ENCODE measurements at regions not wholly inside any gene's neighbourhood (a gene's known extent, or its start where the extent isn't known, plus 50 kb on each side); places are given as distances from the start of the nearest gene placed in this dataset.

DNA sequence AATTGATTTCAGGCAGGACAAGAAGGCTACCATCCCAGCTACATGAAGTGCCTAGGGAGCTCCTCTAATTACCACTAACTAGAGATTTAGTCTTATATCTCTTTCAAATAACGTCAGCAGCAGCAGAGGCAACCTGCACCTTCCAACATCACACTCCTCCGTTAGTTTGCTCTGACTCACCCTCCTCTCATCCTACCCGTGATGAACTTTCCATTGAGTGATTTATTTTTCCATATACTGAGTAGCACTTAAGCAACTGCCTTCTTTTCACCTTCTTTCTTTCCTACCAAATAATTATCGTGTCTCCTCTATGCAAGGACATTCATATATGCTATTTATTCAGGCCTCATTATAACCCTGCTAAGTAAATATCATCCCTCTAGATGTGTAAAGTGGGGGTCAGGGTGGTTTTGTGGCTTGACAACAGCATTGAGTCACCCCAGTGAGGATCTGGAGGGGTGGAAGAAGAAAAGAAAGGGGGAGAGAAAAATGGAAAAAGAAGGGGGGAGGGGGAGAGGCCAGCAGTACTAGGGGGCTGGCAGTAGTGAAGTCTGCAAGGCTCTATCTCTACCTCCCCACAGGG, 64.6 kb upstream of the CAST start:
- Histone ChIP-seq H3K9ac (ENCODE audit: low read length) (no peak overlapping the region), H3K4me1 (ENCODE audit: insufficient read depth, low read length) (no peaks in the 10 kb centered on the region), H3K9me3 (ENCODE audit: low read length) (no peaks in the 10 kb centered on the region), H3K27me3 (ENCODE audit: control insufficient read depth in 1 of 2, insufficient read depth in 2 of 2, low read length in 2 of 2) (no peaks in the 10 kb centered on the region), H3K27ac (ENCODE audit: low read depth, low read length) (no peak overlapping the region), H3K36me3 (ENCODE audit: insufficient read depth, low read length) (no peaks in the 10 kb centered on the region), H3K4me3 (ENCODE audit: low read depth in 1 of 2, low read length in 2 of 2) (no peak overlapping the region)

DNA sequence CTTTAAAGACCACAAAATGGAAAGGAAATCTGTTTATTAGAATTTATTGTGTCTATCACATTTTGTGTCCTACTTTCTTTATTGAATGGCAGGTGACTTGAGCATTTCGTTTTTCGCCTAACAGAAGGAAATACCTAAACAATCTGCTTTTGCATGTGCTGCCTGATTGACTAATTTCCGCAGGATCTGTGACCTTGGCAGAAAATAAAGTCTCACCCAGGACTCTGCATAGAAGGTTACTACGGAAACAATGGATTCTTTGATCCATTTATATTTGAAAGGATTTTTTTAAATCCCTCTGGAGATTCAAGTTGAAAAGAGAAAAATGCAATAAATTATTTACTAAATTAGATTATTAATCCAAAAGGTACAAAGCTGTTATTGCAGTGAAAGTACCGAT, 61.0 kb upstream of the CAST start:
- Histone ChIP-seq H3K27ac (ENCODE audit: low read depth, low read length) (no peak overlapping the region), H3K9ac (ENCODE audit: low read length) (no peak overlapping the region), H3K4me3 (ENCODE audit: low read depth in 1 of 2, low read length in 2 of 2) (no peak overlapping the region), H3K27me3 (ENCODE audit: control insufficient read depth in 1 of 2, insufficient read depth in 2 of 2, low read length in 2 of 2) (no peaks in the 10 kb centered on the region), H3K9me3 (ENCODE audit: low read length) (no peaks in the 10 kb centered on the region), H3K4me1 (ENCODE audit: insufficient read depth, low read length) (no peaks in the 10 kb centered on the region), H3K36me3 (ENCODE audit: insufficient read depth, low read length) (no peaks in the 10 kb centered on the region)

DNA sequence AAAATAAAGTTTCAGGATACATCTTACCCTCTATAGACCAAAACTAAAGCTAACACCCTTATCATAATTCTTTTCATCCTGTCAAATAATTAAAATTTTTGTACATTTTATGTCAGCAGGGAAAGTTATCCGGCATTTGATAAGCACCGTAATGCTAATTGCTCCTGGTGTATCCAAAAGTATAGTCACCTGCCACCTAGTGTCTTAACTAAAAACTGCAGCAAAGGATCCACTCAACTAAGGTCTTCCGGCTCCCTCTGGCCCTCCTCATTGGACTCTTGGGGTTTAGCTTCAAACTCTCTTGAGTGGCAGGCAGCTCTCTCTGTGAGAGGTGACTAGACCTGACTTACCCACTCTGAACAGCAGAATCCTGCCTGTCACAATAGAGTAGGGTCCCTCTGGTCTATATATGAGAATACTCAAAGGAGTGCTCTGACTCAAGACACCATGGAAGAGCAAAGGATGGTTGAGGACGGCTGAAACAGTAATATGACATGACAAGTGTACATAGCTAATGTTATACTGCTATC, 60.4 kb upstream of the CAST start:
- Histone ChIP-seq H3K36me3 (ENCODE audit: insufficient read depth, low read length) (no peaks in the 10 kb centered on the region), H3K27me3 (ENCODE audit: control insufficient read depth in 1 of 2, insufficient read depth in 2 of 2, low read length in 2 of 2) (no peaks in the 10 kb centered on the region), H3K9me3 (ENCODE audit: low read length) (no peaks in the 10 kb centered on the region), H3K27ac (ENCODE audit: low read depth, low read length) (no peak overlapping the region), H3K4me3 (ENCODE audit: low read depth in 1 of 2, low read length in 2 of 2) (no peak overlapping the region), H3K9ac (ENCODE audit: low read length) (no peak overlapping the region), H3K4me1 (ENCODE audit: insufficient read depth, low read length) (no peaks in the 10 kb centered on the region)

DNA sequence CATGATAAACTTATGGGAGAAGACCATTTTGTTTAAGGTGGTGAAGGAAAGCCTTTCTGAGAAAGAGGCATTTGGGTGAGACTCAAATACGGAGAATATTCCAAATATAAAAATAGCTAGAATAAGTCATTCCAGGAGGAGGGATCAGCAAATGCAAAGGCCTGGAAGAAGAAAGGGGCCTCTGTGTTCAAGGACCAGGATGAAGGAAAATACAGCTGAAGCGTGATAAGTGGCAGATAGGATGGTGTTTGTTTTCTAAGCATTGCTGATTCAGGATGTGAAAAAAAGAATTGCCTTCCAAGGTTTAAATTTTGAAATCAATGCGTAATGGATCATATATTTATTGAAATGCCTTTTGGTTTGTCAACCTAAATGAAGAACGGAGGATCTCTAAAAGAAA, 59.4 kb upstream of the CAST start:
- H3K9ac ChIP-seq (ENCODE audit: low read length), result no peak overlapping the region

DNA sequence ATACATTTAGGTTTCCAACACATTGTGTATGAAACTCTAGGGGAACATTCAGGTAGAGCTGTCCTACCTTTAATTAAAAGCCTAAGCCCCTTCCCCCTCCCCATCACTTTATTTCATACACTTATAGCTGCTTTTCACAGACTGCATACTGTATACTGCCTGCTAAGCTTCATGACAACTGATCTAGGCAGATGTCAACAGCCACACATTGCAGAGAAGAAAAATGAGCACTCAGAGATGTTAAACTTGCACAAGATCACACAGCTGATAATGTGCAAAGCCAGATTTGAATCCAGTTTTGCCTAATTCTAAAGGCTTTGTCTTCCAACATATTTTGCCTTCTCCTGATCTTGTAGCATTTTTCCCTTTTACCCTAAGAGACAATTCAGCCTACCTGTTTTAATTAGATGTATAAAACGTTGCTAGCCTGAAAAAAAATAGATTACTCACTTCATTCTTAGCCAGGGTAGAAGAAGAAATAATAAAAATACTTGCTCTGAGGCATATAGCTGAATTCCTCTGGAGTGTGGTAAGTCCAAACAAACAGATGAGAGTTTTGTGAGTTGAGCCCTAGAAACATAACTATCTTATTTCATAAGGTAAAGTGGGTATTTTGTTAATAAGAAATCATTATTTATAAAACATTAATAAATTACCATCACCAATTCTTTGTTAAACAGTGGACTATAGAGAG, 56.9 kb upstream of the CAST start:
- Histone ChIP-seq H3K27ac (ENCODE audit: low read depth, low read length) (no peak overlapping the region), H3K9ac (ENCODE audit: low read length) (no peak overlapping the region), H3K4me1 (ENCODE audit: insufficient read depth, low read length) (no peaks in the 10 kb centered on the region), H3K9me3 (ENCODE audit: low read length) (no peaks in the 10 kb centered on the region), H3K36me3 (ENCODE audit: insufficient read depth, low read length) (no peaks in the 10 kb centered on the region), H3K27me3 (ENCODE audit: control insufficient read depth in 1 of 2, insufficient read depth in 2 of 2, low read length in 2 of 2) (no peaks in the 10 kb centered on the region), H3K4me3 (ENCODE audit: low read depth in 1 of 2, low read length in 2 of 2) (no peak overlapping the region)

More for the DNA sequence above, 59.4 kb upstream of the CAST start:
- H3K4me3 ChIP-seq (ENCODE audit: low read depth in 1 of 2, low read length in 2 of 2), result no peak overlapping the region
- H3K9me3 ChIP-seq (ENCODE audit: low read length), result no peaks in the 10 kb centered on the region
- H3K27ac ChIP-seq (ENCODE audit: low read depth, low read length), result no peak overlapping the region
- no peaks in the 10 kb centered on the region for H3K27me3 ChIP-seq (ENCODE audit: control insufficient read depth in 1 of 2, insufficient read depth in 2 of 2, low read length in 2 of 2)
- H3K4me1 ChIP-seq (ENCODE audit: insufficient read depth, low read length), result no peaks in the 10 kb centered on the region
- H3K36me3 ChIP-seq (ENCODE audit: insufficient read depth, low read length), result no peaks in the 10 kb centered on the region

DNA sequence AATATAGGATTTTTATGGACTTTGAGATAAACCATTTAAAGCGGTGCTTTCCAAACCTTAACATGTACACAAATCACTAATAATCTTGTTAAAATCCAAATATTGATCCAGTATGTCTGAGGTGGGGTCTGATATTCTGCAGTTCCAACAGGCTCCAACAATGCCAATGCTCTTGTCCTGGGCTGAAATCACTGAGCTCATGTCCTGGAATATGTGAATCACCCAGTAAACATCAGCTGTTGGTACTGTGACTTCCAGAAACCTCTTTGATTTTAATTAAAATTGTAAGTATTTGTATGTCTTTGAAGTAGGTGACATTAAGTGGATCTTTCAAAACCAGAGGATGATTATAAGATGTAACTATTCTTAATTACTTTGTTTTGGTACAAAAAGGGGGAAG, 52.8 kb upstream of the CAST start:
- peaks cover 5% of the 10 kb centered on the region for H3K4me1 ChIP-seq (ENCODE audit: insufficient read depth, low read length)
- no peak overlapping the region for H3K27ac ChIP-seq (ENCODE audit: low read depth, low read length)
- H3K9ac ChIP-seq (ENCODE audit: low read length), result no peak overlapping the region
- no peaks in the 10 kb centered on the region for H3K27me3 ChIP-seq (ENCODE audit: control insufficient read depth in 1 of 2, insufficient read depth in 2 of 2, low read length in 2 of 2)
- no peaks in the 10 kb centered on the region for H3K9me3 ChIP-seq (ENCODE audit: low read length)
- no peaks in the 10 kb centered on the region for H3K36me3 ChIP-seq (ENCODE audit: insufficient read depth, low read length)
- H3K4me3 ChIP-seq (ENCODE audit: low read depth in 1 of 2, low read length in 2 of 2), result no peak overlapping the region

DNA sequence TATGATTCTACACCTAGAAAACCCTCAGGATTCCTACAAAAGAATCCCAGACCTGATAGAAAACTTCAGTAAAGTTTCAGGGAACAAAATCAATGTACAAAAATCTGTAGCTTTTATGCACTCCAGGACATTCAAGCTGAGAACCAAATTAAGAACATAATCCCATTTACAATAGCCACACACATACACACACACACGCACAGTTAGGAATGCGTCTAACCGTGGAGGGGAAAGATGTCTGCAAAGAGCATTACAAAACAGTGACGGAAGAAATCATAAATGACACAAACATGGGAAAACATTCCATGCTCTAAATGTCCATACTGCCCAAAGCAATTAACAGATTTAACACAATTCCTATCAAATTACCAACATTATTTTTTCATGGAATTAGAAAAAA, 51.4 kb upstream of the CAST start:
- no peaks in the 10 kb centered on the region for H3K36me3 ChIP-seq (ENCODE audit: insufficient read depth, low read length)
- H3K27me3 ChIP-seq (ENCODE audit: control insufficient read depth in 1 of 2, insufficient read depth in 2 of 2, low read length in 2 of 2), result no peaks in the 10 kb centered on the region
- no peaks in the 10 kb centered on the region for H3K9me3 ChIP-seq (ENCODE audit: low read length)
- peaks cover 6% of the 10 kb centered on the region for H3K4me1 ChIP-seq (ENCODE audit: insufficient read depth, low read length)
- no peak overlapping the region for H3K4me3 ChIP-seq (ENCODE audit: low read depth in 1 of 2, low read length in 2 of 2)
- no peak overlapping the region for H3K27ac ChIP-seq (ENCODE audit: low read depth, low read length)
- H3K9ac ChIP-seq (ENCODE audit: low read length), result no peak overlapping the region

DNA sequence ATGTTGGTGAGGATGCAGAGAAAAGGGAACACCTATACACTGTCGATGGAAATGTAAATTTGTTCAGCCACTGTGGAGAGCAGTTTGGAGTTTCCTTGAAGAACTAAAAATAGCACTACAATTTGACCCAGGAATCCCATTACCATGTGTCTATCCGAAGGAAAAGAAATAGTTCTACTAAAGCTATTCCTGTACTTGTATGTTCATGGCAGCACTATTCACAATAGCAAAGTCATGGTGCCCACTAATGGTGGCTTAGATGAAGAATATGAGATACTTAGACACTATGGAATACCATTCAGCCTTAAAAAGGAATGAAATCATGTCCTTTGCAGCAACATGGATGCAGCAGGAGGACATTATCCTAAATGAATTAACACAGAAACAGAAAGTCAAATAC, 50.2 kb upstream of the CAST start:
- Histone ChIP-seq H3K4me3 (ENCODE audit: low read depth in 1 of 2, low read length in 2 of 2) (no peak overlapping the region), H3K9ac (ENCODE audit: low read length) (no peak overlapping the region), H3K27me3 (ENCODE audit: control insufficient read depth in 1 of 2, insufficient read depth in 2 of 2, low read length in 2 of 2) (no peaks in the 10 kb centered on the region), H3K27ac (ENCODE audit: low read depth, low read length) (no peak overlapping the region), H3K4me1 (ENCODE audit: insufficient read depth, low read length) (peaks cover 6% of the 10 kb centered on the region), H3K9me3 (ENCODE audit: low read length) (no peaks in the 10 kb centered on the region), H3K36me3 (ENCODE audit: insufficient read depth, low read length) (no peaks in the 10 kb centered on the region)

Measured in muscle layer of colon (tissue), 2 donors.